ENCODE measurements at regions not wholly inside any gene's neighbourhood (a gene's known extent, or its start where the extent isn't known, plus 50 kb on each side); places are given as distances from the start of the nearest gene placed in this dataset.
"Not testable (repeated sequence)": the region's sequence is repeated elsewhere in the genome, so short reads cannot be mapped to it uniquely, and the experiment has no call there.

- no peak for DNase-seq (ENCODE audit: low read depth)
- in situ Hi-C loops (cut with HindIII; ENCODE audit: low sequenced_read_pairs), result no loop called here
- H3K4me3 ChIP-seq (ENCODE audit: low read depth, low read length), result no peak overlapping the region
- TF ChIP-seq CTCF (IDR thresholded peaks at IDR 0.05; ENCODE audit: low read depth, low read length, missing control alignments), result no peak
These were observed 71.6 kb upstream of the PPM1H start for GRCh38 chr12:63006536-63006935.

DNA sequence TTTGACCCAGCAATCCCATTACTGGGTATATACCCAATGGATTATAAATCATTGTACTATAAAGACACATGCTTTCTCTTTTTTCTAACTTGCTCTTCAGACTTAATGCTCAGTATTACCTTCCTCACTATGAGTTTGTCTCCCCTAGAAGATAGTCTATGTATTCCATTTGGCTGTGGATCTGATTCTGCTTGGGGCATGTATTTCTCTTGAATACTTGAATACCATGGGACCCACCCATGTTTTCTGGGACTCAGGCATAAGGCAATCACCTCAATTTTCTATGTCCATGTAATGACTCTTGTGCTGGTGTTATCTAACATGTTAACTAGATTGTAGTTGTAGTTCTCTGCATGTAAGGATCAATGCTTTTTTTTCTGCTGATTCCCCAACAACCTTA lies 70.4 kb upstream of the PPM1H start:
- no peak overlapping the region for H3K4me3 ChIP-seq (ENCODE audit: low read depth, low read length)
- no peak for TF ChIP-seq CTCF (IDR thresholded peaks at IDR 0.05; ENCODE audit: low read depth, low read length, missing control alignments)
- in situ Hi-C loops (cut with HindIII; ENCODE audit: low sequenced_read_pairs), result no loop called here
- DNase-seq (ENCODE audit: low read depth), result no peak

DNA sequence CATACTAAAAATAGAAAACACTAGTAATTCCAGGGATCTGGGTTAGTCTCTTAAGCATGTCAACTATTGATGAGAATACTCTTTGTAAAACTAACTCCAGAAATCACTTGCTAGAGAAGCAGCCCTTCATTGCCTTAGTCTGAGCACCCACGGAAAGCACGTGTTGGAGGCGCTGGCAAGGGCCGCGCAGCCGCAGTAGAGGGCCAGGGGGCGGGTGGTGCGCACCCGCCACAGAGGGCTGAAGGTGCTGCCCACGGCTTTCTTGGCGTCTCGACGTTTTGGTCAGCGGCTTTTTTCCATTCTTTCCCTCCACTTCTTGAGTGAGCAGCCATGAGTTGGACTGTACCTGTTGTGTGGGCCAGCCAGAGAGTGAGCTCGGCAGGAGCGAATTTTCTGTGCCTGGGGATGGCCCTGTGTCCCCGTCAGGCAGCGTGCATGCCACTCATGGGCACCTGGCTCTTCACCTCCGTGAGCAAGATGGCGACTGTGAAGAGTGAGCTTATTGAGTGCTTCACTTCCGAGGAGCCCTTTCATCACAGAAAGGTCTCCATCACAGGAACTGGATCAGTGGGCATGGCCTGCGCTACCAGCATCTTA lies 68.4 kb upstream of the PPM1H start:
- TF ChIP-seq CTCF (IDR thresholded peaks at IDR 0.05; ENCODE audit: low read depth, low read length, missing control alignments), result no peak
- in situ Hi-C loops (cut with HindIII; ENCODE audit: low sequenced_read_pairs), result no loop called here
- DNase-seq (ENCODE audit: low read depth), result no peak
- no peak overlapping the region for H3K4me3 ChIP-seq (ENCODE audit: low read depth, low read length)

- DNase-seq (ENCODE audit: low read depth); H3K4me3 ChIP-seq (ENCODE audit: low read depth, low read length); in situ Hi-C loops (cut with HindIII; ENCODE audit: low sequenced_read_pairs): not testable (repeated sequence)
These were observed 67.1 kb upstream of the PPM1H start for GRCh38 chr12:63002059-63002458.

DNA sequence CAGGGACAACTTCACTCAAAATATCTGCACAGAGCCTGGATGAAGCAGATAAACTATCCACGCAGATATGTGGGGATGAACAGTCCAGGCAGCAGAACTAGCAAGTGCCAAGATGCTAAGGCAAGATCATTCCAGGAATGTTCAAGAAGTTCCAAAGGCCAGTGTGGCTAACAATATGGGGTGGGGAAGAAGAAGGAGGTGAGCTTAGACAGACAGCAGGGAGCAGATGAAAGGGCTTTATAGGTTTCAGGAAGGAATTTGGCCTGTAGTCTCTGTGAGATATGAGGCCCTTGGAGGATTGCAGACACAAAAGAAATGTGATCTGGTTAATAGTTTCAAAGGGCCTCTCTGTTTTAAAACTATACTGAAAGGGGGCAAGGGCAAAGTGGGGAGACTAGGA lies 63.5 kb upstream of the PPM1H start:
- in situ Hi-C loops (cut with HindIII; ENCODE audit: low sequenced_read_pairs), result no loop called here

DNA sequence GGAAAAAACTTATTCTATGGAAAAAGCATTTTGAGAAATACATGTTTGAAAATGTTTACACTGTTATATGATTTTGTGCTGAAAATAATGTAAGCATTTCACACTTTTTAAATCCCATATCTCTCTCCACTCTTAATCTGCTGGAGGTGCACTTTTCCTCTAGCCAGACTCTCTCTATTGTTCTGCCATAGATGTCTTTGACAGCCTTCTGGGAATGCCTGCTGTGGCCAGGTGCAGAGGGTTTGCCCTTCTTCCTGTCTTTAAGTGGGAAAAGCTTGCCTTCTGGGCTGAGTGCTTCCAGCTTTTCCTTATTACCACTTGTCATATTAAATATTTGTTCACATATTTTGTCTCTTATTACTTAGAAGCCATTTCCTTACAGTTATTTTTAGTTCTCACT lies 60.1 kb upstream of the PPM1H start:
- DNase-seq (ENCODE audit: low read depth), result no peak
- in situ Hi-C loops (cut with HindIII; ENCODE audit: low sequenced_read_pairs), result no loop called here
- no peak overlapping the region for H3K4me3 ChIP-seq (ENCODE audit: low read depth, low read length)
- TF ChIP-seq CTCF (IDR thresholded peaks at IDR 0.05; ENCODE audit: low read depth, low read length, missing control alignments), result no peak

More for the DNA sequence above, 63.5 kb upstream of the PPM1H start:
- no peak overlapping the region for H3K4me3 ChIP-seq (ENCODE audit: low read depth, low read length)
- no peak for DNase-seq (ENCODE audit: low read depth)
- TF ChIP-seq CTCF (IDR thresholded peaks at IDR 0.05; ENCODE audit: low read depth, low read length, missing control alignments), result no peak

DNA sequence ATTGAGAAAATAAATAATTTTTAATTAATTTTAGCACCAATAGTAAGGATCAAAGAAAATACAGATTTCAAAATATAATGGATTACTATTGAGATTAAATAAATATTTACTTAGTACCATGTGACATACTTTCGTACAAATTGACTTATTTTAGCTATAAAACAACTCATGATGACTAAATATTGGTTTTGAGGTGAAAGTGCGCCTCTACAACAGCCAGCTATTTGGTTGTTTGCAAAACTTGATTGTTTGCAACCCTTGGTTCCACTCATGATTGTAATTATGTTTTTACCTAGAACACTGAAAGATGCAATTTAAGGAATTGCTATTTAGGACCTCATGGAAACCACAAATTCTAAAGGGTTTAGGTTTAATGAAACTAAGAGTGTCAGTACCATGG lies 51.9 kb upstream of the PPM1H start:
- H3K4me3 ChIP-seq (ENCODE audit: low read depth, low read length), result no peak overlapping the region
- in situ Hi-C loops (cut with HindIII; ENCODE audit: low sequenced_read_pairs), result no loop called here
- no peak for TF ChIP-seq CTCF (IDR thresholded peaks at IDR 0.05; ENCODE audit: low read depth, low read length, missing control alignments)
- no peak for DNase-seq (ENCODE audit: low read depth)
